ENCODE measurements at regions not wholly inside any gene's neighbourhood (a gene's known extent, or its start where the extent isn't known, plus 50 kb on each side); places are given as distances from the start of the nearest gene placed in this dataset.
"Not testable (repeated sequence)": the region's sequence is repeated elsewhere in the genome, so short reads cannot be mapped to it uniquely, and the experiment has no call there.

- no peak for DNase-seq
These were observed 58.3 kb downstream of the PDHA2 start for GRCh38 chr4:95898226-95898625.

- no peak for DNase-seq
These were observed 69.3 kb downstream of the PDHA2 start for GRCh38 chr4:95909211-95909610.

DNA sequence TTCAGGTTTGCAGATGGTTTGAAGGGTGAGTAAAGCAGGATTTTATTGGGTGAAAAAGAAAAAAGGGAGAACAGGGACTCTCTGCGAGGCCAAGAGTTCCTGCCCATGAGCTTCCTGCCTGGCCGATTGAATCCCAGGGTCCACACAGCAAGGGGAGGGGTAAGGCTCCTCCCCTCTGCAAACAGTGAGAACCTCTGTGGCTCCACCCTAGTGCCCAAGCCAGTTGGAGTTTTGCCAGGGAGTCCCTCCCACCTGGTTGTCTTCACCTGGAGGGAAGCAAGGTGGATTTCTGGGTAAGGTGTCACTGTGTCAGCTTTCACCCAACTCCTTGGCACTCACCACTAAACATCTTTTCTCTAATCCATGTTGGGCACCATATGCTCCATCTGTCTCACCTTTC lies 70.9 kb downstream of the PDHA2 start:
- DNase-seq, result no peak

DNA sequence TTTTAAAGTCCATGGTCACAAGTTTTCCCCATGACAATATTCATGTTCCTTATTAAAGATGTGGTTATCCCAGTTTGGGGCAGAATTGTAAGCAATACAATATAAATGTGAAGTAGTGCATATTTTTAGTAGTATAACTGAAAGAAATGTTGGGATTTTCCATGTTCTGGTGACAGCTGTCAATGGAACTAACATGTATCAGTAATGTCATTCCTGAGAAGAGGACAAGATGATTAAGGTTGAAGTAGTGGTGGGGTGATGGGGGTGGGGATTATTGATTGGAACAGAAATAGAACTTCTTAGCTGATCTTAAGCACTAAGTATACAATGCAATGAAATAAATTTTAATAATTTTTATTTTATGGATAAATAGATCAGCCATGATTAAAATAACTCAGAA lies 81.6 kb downstream of the PDHA2 start:
- no peak for DNase-seq

GRCh38 chr4:95929448-95930064 lies 89.7 kb downstream of the PDHA2 start:
- DNase-seq, result no peak

GRCh38 chr4:95939141-95939540 lies 99.2 kb downstream of the PDHA2 start:
- no peak for DNase-seq

GRCh38 chr4:95949136-95949765 lies 109.4 kb downstream of the PDHA2 start:
- DNase-seq, result no peak

DNA sequence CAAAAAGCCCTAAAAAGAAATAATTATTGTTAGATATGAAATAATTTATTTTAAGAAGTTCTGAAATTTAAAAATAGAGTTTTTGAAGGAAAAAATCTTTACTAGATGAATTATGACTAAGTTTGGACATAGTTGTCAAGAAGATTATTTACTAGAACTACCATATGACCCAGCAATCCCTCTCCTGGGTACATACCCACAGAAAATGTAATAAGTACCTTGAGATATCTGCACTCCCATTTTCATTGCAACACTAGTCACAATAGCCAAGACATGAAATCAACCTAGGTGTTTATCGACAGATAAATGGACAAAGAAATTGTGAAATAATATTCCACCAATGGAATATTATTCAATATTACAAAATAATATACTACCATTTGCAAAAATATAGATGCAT lies 109.9 kb downstream of the PDHA2 start:
- DNase-seq, result no peak

- DNase-seq, result not testable (repeated sequence)
These were observed 112.6 kb downstream of the PDHA2 start for GRCh38 chr4:95952538-95952937.

GRCh38 chr4:95956094-95956493 lies 116.2 kb downstream of the PDHA2 start:
- no peak for DNase-seq

DNA sequence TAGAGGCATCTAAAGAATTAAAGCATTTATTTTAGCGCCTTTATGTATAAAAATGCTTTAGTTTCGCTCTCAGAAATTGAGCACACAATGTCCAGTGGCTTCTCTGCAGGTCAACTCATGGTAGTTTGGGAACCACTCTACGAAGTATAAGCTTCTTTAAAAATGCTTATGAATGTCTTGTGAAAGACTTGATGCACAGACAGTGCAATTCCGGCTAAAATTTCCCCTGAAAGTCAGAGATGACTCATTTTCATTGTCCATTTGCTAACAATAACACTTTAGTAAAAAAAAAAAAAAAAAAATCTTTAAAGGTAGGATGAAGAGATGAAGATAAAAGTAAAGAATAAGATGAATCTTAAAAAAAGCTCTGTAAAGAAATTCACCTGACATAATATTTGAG lies 117.2 kb downstream of the PDHA2 start:
- DNase-seq, result no peak

DNA sequence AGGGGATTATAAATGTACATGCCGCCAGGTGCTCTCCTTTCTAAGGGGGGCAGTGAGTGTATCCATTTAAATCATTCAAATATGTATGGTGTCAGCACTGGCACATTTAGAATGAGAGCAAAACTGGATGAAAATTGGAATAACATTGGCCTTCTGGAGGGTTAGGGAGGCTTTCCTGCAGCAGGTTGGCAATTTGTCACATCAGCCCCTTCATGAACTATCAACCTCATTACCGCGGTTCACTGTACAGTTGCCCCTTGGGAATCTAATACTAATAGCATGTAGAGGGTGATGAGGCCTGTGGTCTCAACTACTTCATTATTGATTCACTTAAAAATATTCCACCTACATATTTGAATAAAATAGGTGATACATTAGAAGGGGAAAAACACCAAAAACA lies 117.9 kb downstream of the PDHA2 start:
- no peak for DNase-seq

- DNase-seq, result no peak
These were observed 119.3 kb downstream of the PDHA2 start for GRCh38 chr4:95959182-95959581.

GRCh38 chr4:95959633-95960032 lies 119.7 kb downstream of the PDHA2 start:
- no peak for DNase-seq

DNA sequence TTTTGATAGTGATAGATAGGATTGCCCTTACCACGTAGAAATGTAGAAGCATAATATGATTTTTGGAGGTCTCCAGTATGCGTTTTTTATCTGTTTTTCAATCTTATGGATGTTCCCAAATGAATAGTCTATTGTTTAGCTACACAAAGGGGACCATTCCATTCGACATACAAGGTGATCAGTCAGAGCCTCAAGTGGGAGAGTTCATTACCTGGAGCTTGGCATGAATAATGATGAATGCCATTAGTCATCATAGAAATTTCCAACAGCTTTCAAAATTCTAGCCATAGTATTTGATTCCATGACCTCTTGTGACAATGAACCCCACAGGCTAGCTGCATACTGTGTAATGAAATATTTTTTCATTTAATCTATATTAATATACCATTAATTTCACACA lies 123.6 kb downstream of the PDHA2 start:
- no peak for DNase-seq

- no peak for DNase-seq
These were observed 140.3 kb downstream of the PDHA2 start for GRCh38 chr4:95979961-95980876.

- no peak for DNase-seq
These were observed 141.0 kb downstream of the PDHA2 start for GRCh38 chr4:95980877-95981360.

- DNase-seq, result no peak
These were observed 141.7 kb downstream of the PDHA2 start for GRCh38 chr4:95981591-95981990.

DNA sequence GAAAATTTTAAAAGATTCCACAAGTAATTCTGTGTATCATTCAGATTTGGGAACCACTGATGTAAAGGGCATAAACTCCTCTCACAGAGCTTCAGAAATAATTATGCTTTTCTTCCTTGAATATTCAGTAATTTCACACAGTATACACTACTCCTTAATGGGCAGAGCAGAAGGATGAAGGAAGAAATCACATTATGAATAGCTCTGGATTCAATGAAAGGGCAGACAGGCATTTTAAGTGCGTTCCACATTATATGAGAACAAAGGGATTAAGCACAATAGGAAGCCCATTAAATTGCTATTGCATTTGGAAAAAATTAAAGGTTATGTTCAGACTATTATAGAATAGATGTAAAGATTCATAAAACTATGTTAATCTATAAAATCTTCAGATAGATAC lies 142.6 kb downstream of the PDHA2 start:
- DNase-seq, result no peak

GRCh38 chr4:95984081-95984480 lies 144.2 kb downstream of the PDHA2 start:
- no peak for DNase-seq

DNA sequence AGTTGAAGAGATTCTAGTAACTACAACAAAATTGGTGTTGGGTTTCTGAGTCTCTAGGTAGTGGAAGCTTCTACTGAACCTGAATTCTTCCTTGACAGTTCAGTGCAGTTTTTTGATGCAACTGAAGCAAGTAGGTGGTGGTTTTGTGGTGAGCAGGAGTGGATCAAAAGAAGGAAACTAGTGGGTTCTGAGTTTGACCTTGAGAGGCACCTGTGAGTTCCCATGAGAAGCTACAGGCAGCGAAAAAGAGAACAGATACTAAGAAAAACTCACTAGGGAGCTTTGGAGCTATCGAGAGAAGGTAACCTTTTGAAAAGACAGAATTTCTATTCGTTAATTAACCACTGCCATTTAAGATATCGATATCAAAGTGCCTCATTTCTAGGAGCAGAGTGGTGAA lies 145.2 kb downstream of the PDHA2 start:
- DNase-seq, result no peak

- no peak for DNase-seq
These were observed 146.1 kb downstream of the PDHA2 start for GRCh38 chr4:95985791-95986550.

DNA sequence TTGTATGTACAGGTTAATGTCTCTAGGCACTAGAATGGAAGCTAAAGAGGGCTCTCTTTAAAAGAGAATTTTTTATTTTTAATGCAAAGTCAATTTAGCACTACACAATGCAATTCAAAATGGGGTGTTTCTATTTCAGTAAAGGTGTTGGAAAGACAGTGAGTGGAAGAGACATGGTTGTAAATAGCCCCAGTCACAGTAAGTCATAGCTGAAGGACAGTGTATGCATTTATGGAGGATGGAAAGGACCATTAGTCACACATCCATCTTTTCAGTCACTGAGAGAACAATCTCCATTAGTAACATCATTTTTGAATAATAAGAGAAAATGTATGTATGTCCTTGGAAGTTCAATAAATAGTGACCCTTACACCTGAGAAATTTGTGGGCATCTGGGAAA lies 148.0 kb downstream of the PDHA2 start:
- DNase-seq, result no peak
